ENCODE measurements at regions not wholly inside any gene's neighbourhood (a gene's known extent, or its start where the extent isn't known, plus 50 kb on each side); places are given as distances from the start of the nearest gene placed in this dataset.
"Not testable (repeated sequence)": the region's sequence is repeated elsewhere in the genome, so short reads cannot be mapped to it uniquely, and the experiment has no call there.

DNA sequence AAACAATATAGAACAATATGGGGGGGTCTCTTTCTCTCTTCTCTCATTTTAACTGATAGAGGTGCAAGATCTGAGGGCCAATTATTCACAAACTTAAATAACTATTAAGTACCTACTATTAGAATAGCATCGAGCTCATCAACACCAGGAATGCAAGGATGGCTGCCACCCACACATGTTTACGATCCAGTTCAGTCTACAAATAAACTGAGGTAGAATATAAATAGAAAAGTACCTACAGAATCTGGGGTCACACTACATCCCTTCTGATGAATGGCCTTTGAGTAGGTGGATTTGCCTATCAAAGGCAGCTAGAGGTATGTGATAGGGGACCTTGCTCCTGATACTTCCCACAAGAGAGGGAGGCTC lies 91.8 kb upstream of the ZNF366 start:
- ATAC-seq (ENCODE audit: low read depth) (peak; percentile 8), DNase-seq (ENCODE audit: low spot score in 2 of 2) (no peak)
- H3K27ac Mint-ChIP-seq, result peak overlapping the region; percentile 98
- no peaks in the 10 kb centered on the region for H3K9me3 Mint-ChIP-seq
- H3K36me3 Mint-ChIP-seq, result no peaks in the 10 kb centered on the region
- peaks cover 10% of the 10 kb centered on the region for H3K4me1 Mint-ChIP-seq
- peak overlapping the region; percentile 40 for H3K4me3 Mint-ChIP-seq
- no peaks in the 10 kb centered on the region for H3K27me3 Mint-ChIP-seq

GRCh38 chr5:72598401-72599064 lies 91.3 kb upstream of the ZNF366 start:
- Mint-ChIP-seq H3K4me3 (peak overlapping the region; percentile 40), H3K9me3 (no peaks in the 10 kb centered on the region), H3K27me3 (no peaks in the 10 kb centered on the region), H3K4me1 (peaks cover 10% of the 10 kb centered on the region), H3K27ac (peak overlapping the region; percentile 98), H3K36me3 (no peaks in the 10 kb centered on the region)
- ATAC-seq (ENCODE audit: low read depth) (peak; percentile 82), DNase-seq (ENCODE audit: low spot score in 2 of 2) (peak; percentile 20 to 49)

GRCh38 chr5:72597456-72597948 lies 90.3 kb upstream of the ZNF366 start:
- Mint-ChIP-seq H3K9me3 (no peaks in the 10 kb centered on the region), H3K36me3 (no peaks in the 10 kb centered on the region), H3K4me3 (no peak overlapping the region), H3K4me1 (peaks cover 10% of the 10 kb centered on the region), H3K27ac (no peak overlapping the region), H3K27me3 (no peaks in the 10 kb centered on the region)
- ATAC-seq (ENCODE audit: low read depth), result no peak
- no peak for DNase-seq (ENCODE audit: low spot score in 2 of 2)

DNA sequence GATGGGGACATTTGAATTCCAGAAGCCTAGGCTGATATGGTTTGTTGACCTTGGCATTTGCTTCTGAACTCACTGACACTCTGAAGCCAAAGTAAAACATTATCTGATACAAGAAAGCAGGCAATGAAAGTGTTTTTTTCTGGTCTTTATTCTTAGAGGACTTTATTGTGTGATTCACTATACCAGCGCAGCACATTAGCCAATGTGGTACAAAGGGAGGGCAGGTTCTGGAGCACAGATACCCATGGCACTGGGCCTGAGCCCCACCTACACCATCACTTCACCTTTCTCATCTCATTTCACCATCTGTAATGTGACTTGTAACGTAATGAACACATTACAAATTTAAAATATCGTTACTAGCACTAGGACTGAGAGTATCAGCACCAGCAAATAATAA lies 89.7 kb upstream of the ZNF366 start:
- Mint-ChIP-seq H3K36me3 (no peaks in the 10 kb centered on the region), H3K4me1 (peaks cover 10% of the 10 kb centered on the region), H3K4me3 (no peak overlapping the region), H3K27ac (no peak overlapping the region), H3K27me3 (peaks cover 3% of the 10 kb centered on the region), H3K9me3 (no peaks in the 10 kb centered on the region)
- ATAC-seq (ENCODE audit: low read depth) (no peak), DNase-seq (ENCODE audit: low spot score in 2 of 2) (no peak)

- no peak overlapping the region for H3K4me3 Mint-ChIP-seq
- H3K36me3 Mint-ChIP-seq, result no peaks in the 10 kb centered on the region
- no peak for DNase-seq (ENCODE audit: low spot score in 2 of 2)
- ATAC-seq (ENCODE audit: low read depth), result no peak
- no peaks in the 10 kb centered on the region for H3K9me3 Mint-ChIP-seq
- no peaks in the 10 kb centered on the region for H3K4me1 Mint-ChIP-seq
- H3K27me3 Mint-ChIP-seq, result peaks cover 13% of the 10 kb centered on the region
- H3K27ac Mint-ChIP-seq, result no peak overlapping the region
Observed at GRCh38 chr5:72588640-72589039, 81.4 kb upstream of the ZNF366 start.

GRCh38 chr5:72587661-72588308 lies 80.6 kb upstream of the ZNF366 start:
- Mint-ChIP-seq H3K27ac (no peak overlapping the region), H3K9me3 (no peaks in the 10 kb centered on the region), H3K27me3 (peaks cover 14% of the 10 kb centered on the region), H3K4me1 (no peaks in the 10 kb centered on the region), H3K4me3 (no peak overlapping the region), H3K36me3 (no peaks in the 10 kb centered on the region)
- ATAC-seq (ENCODE audit: low read depth), result no peak
- DNase-seq (ENCODE audit: low spot score in 2 of 2), result no peak

- Mint-ChIP-seq H3K36me3 (no peaks in the 10 kb centered on the region), H3K9me3 (peaks cover 2% of the 10 kb centered on the region), H3K4me3 (no peak overlapping the region), H3K27ac (no peak overlapping the region), H3K27me3 (peaks cover 12% of the 10 kb centered on the region), H3K4me1 (no peaks in the 10 kb centered on the region)
- DNase-seq (ENCODE audit: low spot score in 2 of 2) (no peak), ATAC-seq (ENCODE audit: low read depth) (no peak)
Observed at GRCh38 chr5:72586788-72587530, 79.7 kb upstream of the ZNF366 start.

DNA sequence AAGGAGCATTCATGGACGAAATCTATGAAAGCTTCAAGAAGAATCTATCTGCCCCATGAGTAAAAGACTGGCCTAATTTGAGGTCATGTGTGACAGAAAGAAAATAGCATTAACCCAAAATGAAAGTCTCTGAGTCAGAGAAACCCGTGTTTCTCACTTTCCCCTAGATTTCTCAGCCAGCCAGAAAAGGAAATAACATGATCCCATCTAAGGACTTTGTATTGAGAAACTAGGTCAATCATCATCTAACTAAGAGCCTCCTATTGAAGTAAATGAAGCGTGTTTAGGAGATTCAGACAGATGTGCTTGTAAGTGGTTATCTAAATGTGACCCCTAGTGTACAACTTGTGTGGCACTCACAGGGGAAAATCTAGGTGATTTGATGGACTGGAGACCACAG lies 77.3 kb upstream of the ZNF366 start:
- H3K4me3 Mint-ChIP-seq, result no peak overlapping the region
- no peaks in the 10 kb centered on the region for H3K4me1 Mint-ChIP-seq
- peaks cover 7% of the 10 kb centered on the region for H3K27me3 Mint-ChIP-seq
- no peak overlapping the region for H3K27ac Mint-ChIP-seq
- peaks cover 2% of the 10 kb centered on the region for H3K9me3 Mint-ChIP-seq
- DNase-seq (ENCODE audit: low spot score in 2 of 2) (no peak), ATAC-seq (ENCODE audit: low read depth) (no peak)
- peaks cover 2% of the 10 kb centered on the region for H3K36me3 Mint-ChIP-seq

GRCh38 chr5:72579290-72579689 lies 72.1 kb upstream of the ZNF366 start:
- not testable (repeated sequence) for H3K27ac Mint-ChIP-seq; DNase-seq (ENCODE audit: low spot score in 2 of 2); H3K4me3 Mint-ChIP-seq; H3K9me3 Mint-ChIP-seq; ATAC-seq (ENCODE audit: low read depth); H3K4me1 Mint-ChIP-seq
- Mint-ChIP-seq H3K36me3 (peaks cover 11% of the 10 kb centered on the region), H3K27me3 (peaks cover 23% of the 10 kb centered on the region)

GRCh38 chr5:72572236-72572765 lies 65.1 kb upstream of the ZNF366 start:
- no peaks in the 10 kb centered on the region for H3K4me1 Mint-ChIP-seq
- peaks cover 32% of the 10 kb centered on the region for H3K27me3 Mint-ChIP-seq
- no peak for ATAC-seq (ENCODE audit: low read depth)

GRCh38 chr5:72569408-72569944 lies 62.3 kb upstream of the ZNF366 start:
- no peak for ATAC-seq (ENCODE audit: low read depth)

More at GRCh38 chr5:72572236-72572765, 65.1 kb upstream of the ZNF366 start:
- no peaks in the 10 kb centered on the region for H3K9me3 Mint-ChIP-seq
- H3K27ac Mint-ChIP-seq, result no peak overlapping the region
- H3K4me3 Mint-ChIP-seq, result no peak overlapping the region
- H3K36me3 Mint-ChIP-seq, result peaks cover 3% of the 10 kb centered on the region
- DNase-seq (ENCODE audit: low spot score in 2 of 2), result no peak

GRCh38 chr5:72566746-72567145 lies 59.5 kb upstream of the ZNF366 start:
- Mint-ChIP-seq H3K9me3 (no peaks in the 10 kb centered on the region), H3K27ac (no peak overlapping the region), H3K36me3 (no peaks in the 10 kb centered on the region), H3K4me3 (no peak overlapping the region), H3K4me1 (no peaks in the 10 kb centered on the region), H3K27me3 (peaks cover 16% of the 10 kb centered on the region)
- ATAC-seq (ENCODE audit: low read depth) (no peak), DNase-seq (ENCODE audit: low spot score in 2 of 2) (no peak)

More at GRCh38 chr5:72569408-72569944, 62.3 kb upstream of the ZNF366 start:
- H3K9me3 Mint-ChIP-seq, result no peaks in the 10 kb centered on the region
- peaks cover 18% of the 10 kb centered on the region for H3K27me3 Mint-ChIP-seq
- no peak for DNase-seq (ENCODE audit: low spot score in 2 of 2)
- no peak overlapping the region for H3K4me3 Mint-ChIP-seq
- H3K27ac Mint-ChIP-seq, result no peak overlapping the region
- H3K4me1 Mint-ChIP-seq, result no peaks in the 10 kb centered on the region
- no peaks in the 10 kb centered on the region for H3K36me3 Mint-ChIP-seq

DNA sequence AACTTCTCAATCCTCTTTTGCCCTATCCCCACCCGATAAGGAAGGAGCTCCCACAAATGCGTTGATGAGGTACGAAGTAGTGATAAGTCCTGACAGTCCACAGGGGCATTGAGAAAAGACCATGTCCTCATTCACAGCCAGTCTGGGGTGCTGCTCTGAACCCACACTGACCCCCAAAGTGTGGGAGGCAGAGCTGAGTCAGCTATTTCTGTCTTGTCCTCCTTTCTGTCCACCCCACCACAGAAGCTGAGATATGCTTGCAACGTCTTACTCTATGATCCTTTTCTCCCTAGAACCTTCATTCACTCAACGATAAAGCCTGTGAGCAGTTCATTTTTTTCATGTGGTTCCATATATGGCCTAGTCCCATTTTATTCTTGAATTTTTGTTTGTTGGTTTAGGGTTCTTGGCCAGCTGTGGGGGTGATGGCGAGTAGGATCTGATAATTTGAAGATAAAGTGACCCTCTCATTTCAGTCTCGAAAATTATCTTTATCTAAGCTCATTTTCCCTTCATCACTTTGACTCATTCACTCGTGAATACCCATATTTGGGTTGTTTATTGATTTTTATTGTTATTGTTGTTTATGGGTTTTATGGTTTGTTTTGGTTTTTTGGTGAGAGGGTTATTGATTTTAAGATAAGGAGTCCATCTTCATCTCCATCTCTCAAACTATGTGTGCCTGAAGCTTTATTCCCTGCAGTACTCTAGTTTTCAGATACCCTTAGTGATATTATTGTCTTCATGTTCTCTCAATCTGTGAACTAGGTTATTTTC lies 58.5 kb upstream of the ZNF366 start:
- no peak for DNase-seq (ENCODE audit: low spot score in 2 of 2)
- H3K4me3 Mint-ChIP-seq, result no peak overlapping the region
- H3K27ac Mint-ChIP-seq, result no peak overlapping the region
- no peaks in the 10 kb centered on the region for H3K9me3 Mint-ChIP-seq
- peaks cover 18% of the 10 kb centered on the region for H3K27me3 Mint-ChIP-seq
- H3K4me1 Mint-ChIP-seq, result no peaks in the 10 kb centered on the region
- H3K36me3 Mint-ChIP-seq, result no peaks in the 10 kb centered on the region
- ATAC-seq (ENCODE audit: low read depth), result no peak
